NCI-H128 (cell line): ENCODE measurements at regions not wholly inside any gene's neighbourhood (a gene's known extent, or its start where the extent isn't known, plus 50 kb on each side); places are given as distances from the start of the nearest gene placed in this dataset.

Source experiments
- DNase-seq: peaks from one replicate; lab custom pipeline; 2025; ENCODE audit not compliant: unreplicated experiment; lab: John Stamatoyannopoulos, UW

DNA sequence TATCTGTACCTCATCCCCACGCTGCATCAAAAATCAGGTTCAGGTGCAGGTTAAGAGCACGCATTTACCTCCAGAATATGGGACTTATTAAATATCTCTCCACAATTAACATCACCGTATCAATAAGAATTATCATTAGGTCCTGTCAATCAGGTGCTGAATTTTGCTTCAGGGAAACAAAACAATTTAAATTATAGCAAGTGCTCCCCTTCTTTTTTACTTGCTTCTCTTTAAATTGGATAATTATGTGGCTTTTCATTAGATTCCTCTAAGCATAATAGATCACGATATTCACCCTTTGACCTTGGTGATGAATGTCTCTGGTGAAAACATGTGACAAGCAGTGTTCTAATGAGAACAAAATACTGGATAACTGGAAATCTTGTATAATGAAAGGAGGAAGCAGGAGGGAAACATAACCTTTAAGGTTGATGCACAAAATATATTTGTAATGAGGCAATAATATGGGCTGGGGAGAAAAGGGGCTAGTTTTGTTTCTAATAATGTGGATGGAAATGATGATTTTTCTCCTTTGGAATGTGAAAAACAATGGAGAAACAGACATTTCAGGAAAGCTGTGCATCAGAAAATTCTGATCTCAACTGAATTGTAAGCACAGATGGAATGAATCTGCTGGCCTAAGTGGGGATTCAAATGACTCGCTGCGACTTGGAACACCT, 166.9 kb downstream of the SNX10 start:
- DNase-seq: no peak

DNA sequence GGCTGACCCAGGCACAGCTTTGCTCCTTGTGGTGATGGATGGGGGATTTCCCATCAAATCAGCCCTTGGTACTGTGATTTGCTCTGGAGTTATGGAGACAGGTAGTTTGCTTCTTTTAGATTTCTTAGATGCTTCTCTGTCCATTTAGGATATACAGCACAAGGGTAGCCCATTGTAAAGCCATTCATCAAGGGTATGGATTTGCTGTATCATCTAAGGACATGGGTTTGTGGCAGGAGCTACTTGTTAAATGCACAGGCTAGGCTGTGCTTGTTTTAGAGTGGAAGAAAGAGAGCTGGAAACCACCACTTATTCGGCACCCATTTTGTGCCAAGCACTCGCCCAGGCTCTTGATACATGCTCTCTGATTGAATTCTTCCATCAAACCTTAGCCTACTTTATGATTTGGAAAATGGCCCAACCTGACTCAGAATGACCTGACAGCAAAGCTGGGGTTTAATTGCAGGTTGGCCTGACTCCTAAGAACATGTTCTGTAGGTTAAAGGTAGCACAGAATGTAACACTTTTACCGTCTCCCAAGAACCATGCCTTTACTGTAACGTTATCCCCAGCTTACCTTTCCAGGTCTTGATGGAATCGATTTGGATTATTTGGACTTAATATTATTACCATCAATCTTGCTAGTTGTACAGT, 168.0 kb downstream of the SNX10 start:
- DNase-seq: no peak

DNA sequence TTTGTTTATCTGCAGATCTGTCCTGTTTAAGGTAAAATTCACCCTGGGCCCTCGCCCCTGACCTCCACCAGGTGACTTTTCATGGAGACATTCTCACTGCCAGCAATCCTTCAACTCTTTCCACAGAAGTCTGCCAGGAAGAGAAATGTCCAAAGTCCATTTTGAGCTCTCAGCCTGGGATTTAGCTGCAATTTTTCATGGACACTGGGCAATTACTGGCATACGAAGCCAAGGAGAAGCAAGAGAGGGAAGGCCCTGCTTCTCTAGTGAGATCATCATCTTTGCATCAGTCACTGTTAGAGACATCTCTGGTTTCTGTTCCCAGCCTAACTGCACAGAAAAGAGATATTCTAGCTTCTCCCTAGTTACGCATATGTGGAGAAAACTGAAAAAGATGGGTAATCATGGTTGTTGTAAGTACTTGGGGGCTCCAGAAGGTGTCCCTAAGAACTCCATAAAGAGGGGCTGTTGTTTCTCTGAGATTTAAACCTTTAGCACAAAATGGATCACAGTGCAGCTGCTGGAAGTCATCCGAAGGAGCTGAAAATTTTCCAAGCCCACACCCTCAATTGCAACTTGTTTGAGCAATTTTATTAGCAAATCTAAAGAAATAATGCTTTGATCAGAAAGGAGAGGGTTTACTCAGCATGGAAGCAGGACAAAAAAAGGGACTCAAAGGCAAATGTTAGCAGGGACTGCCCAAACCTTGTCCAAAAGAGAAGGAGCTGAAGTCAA, 168.9 kb downstream of the SNX10 start:
- no peak for DNase-seq

DNA sequence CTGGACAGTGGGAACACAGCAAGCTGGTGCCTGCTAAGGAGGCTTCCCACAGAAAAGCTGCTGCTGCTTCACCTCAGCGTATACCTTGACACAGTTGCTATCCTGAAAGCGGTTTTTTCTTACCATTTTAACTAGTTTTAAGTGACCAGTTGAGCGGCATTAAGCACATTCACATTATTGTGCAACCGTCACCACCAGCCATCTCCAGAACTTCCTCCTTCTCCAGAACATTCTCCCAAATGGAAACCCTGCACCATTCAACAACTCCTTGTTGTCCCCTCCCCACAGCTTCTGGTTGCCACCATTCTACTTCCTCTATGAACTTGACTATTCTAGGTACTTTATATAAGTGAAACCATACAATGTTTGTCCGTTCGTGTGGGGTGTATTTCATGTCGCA, 169.9 kb downstream of the SNX10 start:
- no peak for DNase-seq

DNA sequence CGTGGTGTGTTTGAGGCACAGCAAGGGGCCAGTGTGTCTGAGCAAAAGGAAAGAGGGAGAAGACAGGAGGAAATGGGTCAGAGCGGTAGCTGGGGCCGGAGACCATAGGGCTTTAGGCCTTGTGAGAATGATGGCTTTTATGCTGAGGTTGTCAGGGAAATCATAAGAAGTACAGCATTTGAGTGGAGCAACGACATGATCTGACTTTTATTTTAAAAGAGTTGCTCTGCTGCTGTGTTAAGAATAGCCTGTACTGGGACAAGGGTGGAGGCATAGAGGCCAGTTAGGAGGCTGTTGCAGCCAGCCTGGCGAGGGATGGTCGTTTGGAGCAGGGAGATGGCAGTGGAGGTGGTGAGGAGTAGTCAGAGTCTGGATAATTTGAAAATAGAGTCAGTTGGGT, 174.3 kb downstream of the SNX10 start:
- DNase-seq: no peak

DNA sequence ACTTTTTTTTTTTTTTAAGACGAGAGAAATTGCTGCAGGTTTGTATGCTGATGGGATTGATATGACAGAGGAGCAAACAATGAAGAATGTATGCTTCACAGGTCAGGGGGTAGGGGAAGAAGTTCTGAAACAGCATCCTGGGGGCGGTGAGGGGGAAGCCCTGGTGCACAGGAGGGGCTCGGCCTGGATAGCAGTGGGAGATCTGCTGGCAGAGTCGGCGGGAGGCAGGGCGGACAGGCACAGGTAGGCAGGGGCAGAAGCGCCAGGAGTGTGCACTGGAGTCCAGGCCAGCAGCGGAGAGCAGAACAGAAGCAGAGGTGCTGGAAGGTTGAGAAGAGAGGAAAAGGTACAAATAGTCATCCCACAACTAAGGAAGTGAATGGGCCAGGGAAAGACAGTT, 175.4 kb downstream of the SNX10 start:
- DNase-seq: no peak

DNA sequence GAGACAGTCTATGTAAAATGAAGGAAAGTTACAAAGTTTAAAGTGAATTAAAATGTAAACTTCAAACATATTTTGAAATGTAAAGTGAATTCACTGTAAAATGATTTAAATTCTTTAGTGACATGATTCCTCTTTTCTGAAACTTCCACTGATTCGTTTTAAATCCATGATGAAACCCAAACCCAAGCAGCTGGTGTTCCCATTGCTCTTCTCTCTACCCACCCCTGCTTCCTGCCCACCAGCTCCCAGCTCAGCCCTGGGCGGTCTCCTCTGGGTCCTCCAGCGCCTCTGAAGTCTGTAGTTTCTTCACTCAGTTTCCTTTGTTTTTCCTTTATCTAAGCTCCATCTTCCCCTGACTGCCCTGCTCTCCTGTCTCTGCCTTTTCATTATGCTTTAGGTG, 175.9 kb downstream of the SNX10 start:
- DNase-seq: no peak

DNA sequence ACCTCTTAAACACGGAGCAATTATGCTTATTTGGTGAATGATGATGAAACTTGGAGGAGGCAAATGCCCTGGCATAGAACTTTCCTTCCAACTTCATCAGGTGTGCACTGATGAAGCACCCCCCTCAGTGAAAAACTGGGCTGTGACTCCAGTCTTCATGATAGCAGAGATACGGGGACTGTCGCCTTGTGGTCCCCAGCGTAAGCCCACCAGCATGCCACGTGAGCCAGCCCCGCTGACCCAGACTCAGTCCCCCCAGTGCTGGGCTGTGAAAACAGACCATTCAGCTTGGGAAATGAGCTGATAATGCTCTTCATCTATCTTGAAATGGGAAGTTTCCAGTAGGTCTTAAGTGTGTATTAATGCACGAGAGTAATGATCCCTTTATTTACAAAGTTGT, 177.0 kb downstream of the SNX10 start:
- DNase-seq: no peak

DNA sequence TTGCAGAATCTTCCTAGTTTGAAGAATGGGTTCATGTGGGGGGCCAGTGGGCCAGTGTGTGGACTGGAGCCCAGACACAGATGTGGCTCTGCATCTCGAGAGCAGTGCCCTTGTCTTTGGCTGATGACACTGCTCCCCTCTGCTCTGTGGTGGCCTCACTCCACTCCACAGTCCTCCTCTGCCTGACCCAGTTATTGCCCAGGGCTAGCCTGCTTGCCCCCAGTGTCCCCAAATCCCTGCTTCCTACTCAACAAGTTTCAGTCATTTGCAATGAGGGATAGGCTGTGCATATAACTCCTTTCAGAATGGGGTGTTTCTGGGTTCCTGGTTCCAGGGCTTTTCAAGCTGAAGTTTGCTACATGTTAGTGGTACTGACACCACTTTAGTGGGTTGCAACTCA, 177.5 kb downstream of the SNX10 start:
- no peak for DNase-seq

DNA sequence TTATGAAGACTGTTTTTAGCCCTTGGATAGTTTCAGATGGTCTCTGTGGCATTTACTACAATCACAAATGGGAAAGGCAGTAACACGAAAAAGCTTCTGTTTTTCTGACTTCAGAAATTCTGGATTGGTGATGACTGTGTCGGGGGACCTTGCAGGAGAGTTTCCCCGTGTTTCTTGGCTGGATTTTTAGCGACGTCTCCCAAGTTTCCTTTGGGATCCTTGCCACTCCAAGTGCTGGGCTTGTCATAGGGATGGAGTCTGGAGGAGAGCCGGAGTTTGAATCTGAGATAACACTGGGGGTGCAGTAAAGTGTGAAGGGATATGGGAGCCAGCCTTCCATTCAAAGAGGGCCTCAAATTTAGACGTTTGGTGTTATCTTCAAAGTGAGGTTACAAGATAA, 179.0 kb downstream of the SNX10 start:
- no peak for DNase-seq

DNA sequence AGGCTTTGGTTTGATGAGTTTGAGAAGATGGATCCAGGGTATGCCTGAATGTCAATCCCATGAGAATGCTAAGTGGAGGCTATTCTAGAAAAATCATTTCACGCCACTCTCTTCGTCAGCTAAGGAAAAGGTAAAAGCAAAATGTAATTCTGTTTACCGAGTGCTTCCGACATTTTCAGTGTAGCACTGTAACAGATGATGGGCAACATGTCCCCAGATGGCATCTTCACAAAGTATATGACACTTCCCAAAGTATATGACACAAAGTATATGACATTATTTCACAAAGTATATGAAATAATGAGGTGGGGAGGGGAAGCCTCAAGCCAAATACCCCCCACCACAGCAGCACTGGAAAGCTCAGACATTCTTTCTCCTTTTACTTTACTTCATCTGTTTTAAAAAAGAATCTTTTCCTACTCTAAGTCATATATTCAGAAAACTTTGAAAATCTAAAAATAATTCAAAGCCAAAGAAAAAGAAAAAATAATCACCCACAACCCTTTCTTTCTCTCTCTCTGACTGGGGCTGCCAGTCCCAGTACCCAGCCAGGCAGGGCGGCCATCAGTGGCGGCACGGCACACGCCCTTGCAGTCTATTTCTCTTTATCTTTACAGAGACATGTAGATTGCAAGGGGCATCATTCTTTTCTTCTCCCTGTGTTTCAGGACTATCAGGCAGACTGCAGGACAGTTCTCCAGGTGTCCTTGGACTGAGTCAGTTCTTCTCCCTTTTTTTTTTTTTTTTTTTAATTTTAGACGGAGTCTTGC, 179.8 kb downstream of the SNX10 start:
- DNase-seq: no peak

DNA sequence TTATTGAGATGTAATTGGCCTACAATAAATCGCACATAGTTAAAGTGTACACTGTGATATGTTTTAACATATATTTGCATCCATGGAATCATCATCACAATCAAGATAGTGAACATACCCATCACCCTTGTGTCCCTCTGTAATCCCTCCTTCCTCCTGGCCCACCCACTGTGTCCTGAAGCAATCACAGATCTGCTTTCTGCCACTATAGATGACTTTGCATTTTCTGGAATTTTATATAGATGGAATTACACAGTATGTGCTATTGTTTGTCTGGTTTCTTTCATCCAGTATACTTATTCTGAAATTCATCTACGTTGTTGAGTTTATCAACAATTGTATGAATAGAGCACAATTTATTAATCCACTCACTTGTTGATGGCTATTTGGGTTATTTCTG, 181.3 kb downstream of the SNX10 start:
- no peak for DNase-seq

DNA sequence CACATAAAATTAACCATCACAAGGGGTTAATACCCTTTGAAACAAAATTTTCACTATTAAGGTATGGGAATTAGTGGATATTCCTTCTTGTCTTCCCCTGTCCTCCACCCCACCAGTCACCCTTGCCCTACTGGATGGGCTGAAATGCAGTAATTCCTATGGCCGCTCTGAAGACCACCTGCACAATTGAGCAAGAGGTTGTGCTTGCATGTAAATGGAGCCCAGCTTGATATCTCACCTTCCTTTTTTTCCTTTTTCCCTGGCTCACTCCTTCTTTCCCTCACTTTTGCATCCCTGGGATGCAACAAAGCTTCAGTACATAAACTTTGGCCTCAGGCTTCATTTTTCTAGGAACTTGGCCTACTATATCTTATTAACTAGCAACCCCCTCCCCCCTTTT, 184.6 kb downstream of the SNX10 start:
- no peak for DNase-seq

DNA sequence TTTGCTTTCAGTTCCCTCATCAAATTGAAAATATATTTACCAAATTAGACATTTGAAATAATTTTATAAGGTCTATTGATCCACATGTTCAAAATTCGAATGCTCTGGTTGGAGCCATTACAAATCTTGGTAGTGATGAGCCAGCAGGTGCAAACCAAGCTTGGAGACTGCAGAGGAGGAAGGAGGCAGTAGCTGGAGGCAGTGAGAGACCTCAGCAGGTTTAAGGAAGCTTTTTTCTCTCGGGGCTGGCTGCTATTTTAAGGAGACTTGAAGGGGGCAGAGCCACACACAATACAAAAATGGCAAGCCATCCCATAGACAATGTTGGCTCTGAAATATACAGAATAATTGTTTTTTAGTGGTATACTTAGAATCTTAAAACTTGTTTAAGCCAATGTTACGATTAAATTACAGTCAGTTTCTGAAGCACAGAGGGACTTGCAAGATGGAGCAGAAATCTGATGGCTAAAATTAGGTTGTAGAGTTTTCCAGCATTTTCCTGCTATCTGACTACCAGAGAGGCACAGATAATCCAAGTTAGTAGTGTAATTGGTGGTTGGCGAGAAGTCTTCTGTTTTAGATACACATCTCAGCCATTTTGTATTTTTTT, 185.8 kb downstream of the SNX10 start:
- DNase-seq: no peak

DNA sequence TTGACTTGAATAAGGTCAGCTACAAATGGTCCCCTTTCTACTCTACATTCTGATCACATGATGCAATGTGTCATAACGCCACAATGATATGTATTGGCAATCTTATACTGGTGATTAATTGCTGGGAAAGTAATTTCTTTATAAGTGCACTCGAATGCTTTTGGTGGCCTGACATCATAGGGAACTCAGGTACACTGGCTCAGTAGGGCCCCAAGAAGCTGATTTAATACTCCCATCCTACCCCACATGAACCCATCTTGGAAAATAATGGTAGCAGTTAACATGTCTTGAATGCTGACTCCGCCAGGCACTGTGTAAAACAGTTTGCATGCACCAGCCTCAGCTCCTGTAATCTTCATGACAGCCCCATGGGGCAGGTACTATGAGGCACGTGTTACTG, 186.9 kb downstream of the SNX10 start:
- DNase-seq: no peak

DNA sequence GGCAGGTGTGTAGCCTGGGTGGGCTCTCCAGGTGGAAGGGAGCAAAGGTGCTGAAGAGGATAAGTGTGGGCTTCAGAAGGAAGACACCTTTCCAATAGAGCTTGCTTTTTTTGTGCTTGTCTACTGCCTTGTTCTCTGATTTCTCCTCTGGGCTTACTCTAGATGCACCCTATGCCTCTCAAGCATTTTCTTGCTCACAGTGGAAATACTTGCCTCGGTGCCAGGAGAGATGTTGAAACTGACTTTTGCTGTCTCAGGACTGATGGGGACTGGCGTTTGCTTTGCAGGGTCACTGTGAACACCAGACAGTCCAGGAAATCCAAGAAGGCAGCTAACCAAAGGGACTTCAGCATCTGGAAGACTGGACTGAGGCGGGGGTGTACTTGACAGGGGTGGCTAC, 187.9 kb downstream of the SNX10 start:
- DNase-seq: no peak

DNA sequence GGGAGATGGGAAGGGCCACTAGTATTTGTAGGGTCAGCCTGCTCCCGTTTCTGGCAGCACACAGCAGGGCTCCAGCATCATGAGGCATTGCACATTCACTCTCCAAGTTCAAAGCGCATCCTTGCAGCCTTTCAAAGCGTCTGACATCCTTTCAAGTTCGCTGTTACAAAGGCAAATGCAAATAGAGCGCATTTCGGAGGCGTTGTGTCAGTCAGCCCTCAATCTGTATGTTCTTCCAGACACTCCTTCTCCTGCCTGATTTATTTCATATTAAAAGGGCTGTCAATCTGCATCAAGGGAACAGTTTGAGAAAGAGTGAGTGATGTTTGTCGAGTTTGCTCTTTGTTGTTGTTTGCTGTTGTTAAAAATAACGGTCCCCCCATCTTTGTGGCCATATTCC, 188.5 kb downstream of the SNX10 start:
- no peak for DNase-seq

DNA sequence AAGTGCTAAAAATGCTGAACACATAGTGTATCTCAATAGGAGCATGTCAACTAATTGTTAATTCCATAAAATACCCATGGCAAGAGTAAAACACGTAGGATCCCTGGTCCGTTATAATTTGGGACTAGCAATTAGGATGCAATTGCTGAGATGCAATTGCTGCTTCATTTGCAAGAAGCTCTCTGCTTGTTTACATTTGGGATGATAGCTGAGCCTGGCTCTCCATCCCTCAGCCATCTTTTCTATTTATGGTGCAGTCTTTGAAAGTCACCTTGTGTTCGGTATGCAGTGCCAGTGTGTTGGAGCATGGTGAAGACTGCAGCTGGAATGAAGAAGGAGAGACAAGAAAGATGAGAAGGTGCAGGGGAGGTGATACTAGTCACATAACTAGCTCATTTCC, 191.3 kb downstream of the SNX10 start:
- DNase-seq: no peak

DNA sequence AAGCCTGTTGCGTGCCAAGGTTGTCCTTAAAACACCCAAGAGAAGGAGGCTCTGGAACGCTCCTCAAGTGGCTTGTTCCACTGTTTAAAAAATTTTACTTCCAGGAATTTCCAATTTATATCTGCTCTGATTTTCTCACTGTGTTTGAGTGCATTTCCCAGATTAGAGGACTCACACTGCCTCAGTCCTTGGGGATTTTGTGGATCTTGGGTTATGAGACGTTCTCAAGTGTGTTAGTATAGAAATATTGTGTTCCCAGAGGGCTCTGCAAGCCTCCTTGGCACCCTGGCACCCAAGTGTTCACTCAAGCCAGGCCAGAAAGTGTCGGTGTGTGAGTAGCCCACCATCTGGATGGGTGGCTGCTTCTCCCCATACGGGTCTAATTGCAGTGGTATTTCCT, 192.2 kb downstream of the SNX10 start:
- DNase-seq: no peak

DNA sequence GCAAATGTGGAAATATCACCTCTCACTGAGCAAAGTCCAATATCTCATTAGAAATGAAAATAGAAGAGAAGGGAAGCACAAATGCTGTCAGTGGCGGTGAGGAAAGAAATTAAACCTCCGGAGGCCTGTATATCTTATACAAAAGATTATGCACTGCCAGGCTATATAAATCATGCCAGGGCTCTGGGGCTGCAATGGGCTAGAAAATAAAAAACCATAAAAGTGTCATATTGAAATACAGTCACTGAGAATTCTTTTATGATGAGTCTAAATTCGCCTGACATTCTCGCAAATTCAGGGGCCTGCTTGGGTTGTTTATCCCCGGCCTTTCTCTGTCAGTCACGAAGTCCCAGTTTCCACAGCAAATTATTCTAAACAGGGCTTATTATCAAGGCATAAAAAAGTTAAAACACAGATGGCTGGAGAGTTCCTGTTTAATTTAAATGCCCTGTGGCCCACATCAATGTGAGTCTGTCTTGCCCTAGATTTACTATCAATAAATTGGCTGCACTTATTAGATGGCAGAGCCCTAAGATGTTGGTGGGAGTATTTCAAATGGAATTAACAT, 193.8 kb downstream of the SNX10 start:
- no peak for DNase-seq

DNA sequence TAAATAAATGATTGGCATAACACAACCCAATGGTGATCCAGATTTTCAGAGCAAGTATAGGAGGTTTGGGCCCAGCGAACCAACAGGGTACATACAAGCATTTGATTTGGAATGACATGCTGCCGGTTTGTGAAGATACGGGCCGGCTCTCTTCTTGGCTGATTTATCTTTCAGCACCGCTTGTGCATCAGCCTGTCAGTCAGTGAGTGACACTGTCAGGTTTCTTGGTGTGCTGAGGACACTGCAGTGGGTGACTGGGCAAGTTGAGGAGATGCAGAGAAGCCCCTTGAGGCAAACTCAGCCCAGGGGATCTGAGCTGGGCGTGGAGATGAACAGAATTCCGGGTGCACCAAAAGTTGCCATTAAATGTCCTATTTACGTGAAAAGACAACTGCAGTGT, 194.5 kb downstream of the SNX10 start:
- DNase-seq: no peak
